DMS79 treated with DMSO at 0.1 percent for 48 hours (cell line): ENCODE measurements at regions not wholly inside any gene's neighbourhood (a gene's known extent, or its start where the extent isn't known, plus 50 kb on each side); places are given as distances from the start of the nearest gene placed in this dataset.
A peak's percentile ranks its signal among the peaks of the same experiment; 100 is the strongest.
"Not testable (repeated sequence)": the region's sequence is repeated elsewhere in the genome, so short reads cannot be mapped to it uniquely, and the experiment has no call there.

Experiments used
- DNase-seq: peaks from one replicate; lab custom pipeline; 2025; lab: John Stamatoyannopoulos, UW

DNA sequence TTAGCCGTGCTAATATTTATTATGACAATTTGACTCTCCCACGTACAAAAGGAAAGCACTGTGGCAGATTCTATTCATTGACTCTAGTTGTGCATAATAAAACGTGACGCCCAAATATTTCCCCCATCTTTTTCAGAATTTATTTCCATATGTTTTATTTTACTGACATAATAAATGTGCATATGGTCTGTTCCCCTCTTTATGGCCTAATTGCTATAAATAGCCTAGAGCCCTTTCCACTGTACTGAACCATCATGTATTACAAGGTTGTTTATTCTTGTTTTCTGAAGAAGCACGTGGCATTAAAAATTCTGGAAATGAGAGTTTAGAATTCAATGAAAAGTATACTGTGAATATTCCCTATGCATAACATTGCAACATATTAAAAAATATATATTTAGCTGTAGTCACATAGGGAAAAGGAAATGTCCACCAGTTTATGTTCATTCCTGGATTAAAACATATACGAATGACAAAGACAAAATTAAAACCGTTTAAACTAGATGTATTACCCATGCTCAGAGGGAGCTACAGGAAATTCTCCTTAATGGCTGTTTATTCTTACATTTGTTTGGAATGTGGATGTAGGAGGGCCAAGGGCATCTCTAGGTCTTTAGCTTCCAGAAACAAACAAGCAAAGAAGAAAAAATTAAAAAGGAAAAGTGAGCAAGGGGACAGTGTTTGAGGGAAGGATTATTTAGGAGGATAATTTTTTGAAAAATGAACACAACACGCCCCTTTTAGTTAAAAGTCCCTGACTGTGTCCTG lies 122.1 kb upstream of the MMADHC start:
- no peak for DNase-seq

DNA sequence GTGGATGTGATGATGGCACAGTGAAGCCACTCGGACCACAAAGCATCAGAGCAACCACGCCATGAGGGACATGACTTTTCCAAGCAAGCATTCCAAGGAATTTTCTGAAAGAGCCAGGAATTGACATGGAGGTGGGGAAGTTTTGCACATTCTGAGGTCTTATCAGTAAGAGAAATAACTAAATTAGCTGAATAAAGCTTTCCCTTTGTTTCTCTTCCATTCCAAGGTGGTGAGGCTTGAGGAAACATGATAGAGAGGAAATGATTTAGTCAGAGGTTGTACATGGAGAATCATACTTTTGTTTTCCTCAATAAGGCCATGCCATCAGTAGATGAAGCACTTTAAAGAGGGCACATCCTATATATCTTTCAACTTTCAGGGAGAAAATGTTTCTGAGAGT lies 115.7 kb upstream of the MMADHC start:
- DNase-seq, result no peak

DNA sequence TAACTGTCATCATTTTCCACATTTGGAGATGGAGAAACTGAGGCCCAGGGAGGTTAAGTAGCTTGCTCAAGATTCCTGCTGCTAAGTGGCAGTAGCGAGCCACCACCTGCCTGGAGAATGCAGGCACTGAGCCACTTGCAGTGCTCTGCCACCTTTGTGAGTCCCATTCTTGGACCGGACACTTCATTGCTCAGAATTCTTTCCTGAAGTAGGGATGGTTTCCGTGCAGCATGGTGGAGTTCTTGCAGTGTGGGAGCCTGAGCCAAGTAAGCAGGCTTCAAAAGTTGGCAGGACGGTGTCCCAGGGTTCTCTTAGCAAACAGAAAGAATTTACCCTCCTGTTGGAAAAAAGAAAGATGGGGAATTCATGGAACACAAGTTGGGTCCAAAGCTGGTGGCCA lies 115.0 kb upstream of the MMADHC start:
- no peak for DNase-seq

DNA sequence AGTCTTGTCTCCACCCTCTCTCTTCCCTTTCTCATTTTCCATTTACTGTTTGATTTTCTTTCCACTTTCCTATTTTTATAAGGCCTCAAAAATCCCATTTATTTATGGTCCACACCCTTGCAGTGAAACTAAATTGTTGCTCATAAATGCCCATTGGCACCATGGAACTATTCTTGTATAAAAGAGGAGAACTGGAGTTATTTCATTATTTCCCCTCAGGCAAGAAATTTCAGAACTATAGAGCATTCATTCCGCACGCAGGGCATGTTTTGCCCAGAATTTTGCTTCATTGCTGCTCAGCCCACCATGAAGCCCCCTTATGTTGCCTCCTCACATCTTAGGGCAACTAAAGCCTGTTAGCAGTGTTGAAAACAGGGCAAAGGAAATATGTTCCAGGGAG lies 113.7 kb upstream of the MMADHC start:
- DNase-seq, result no peak

DNA sequence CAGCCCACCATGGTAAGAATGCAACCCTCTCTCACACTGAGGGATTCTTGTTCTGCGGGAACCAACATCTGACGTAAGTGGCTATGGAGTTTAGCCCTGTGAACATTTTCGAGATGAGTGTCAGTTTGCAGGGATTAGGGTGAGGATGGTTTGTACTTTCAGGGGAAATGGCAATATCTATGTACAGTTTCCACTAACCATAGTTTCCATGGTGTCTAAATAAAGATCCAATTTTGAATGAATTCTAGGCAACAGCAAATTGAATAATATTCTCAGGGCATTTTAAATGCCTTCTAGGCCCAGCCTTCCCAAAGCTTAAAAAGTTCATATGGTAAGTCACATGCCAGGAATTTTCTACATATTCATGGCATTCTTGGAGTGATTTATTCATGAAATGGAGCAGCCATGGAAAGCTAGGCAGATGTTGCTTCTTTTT lies 105.4 kb upstream of the MMADHC start:
- no peak for DNase-seq

DNA sequence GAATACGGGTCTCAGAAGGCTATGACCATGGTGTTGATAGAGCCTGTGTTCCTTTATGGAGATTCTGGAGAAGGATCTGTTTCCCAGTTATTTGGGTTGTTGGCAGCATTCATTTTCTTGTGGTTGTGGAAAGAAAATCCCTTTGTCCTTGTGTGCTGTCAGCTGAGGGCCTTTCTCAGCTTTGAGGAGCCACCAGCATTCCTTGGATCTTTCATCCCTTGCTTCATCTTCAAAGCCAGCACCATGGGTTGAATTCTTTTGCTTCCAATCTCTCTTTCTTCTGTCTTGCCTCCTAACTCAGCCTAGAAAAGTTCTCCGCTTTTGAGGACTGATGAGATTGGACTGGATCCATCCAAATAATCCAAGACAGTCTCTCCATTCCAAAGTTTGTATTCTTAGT lies 103.2 kb upstream of the MMADHC start:
- no peak for DNase-seq

DNA sequence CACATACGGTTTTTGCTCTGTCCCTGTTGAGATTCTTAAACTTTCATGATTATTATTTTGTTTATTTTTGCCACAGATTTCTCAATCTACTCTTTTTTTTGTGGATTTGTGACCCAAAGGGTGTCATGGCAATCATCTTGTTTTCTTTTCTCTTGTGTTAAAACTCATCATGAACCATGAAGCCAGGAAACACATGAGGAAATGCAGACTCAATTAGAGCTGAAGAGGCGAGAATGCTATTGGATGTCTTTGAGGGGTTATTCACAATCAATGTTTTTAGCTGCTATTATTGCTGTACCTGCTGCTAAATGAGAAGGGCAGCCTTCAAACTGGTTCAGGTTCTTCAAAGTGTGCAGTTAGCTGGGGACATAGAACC lies 99.5 kb upstream of the MMADHC start:
- no peak for DNase-seq

DNA sequence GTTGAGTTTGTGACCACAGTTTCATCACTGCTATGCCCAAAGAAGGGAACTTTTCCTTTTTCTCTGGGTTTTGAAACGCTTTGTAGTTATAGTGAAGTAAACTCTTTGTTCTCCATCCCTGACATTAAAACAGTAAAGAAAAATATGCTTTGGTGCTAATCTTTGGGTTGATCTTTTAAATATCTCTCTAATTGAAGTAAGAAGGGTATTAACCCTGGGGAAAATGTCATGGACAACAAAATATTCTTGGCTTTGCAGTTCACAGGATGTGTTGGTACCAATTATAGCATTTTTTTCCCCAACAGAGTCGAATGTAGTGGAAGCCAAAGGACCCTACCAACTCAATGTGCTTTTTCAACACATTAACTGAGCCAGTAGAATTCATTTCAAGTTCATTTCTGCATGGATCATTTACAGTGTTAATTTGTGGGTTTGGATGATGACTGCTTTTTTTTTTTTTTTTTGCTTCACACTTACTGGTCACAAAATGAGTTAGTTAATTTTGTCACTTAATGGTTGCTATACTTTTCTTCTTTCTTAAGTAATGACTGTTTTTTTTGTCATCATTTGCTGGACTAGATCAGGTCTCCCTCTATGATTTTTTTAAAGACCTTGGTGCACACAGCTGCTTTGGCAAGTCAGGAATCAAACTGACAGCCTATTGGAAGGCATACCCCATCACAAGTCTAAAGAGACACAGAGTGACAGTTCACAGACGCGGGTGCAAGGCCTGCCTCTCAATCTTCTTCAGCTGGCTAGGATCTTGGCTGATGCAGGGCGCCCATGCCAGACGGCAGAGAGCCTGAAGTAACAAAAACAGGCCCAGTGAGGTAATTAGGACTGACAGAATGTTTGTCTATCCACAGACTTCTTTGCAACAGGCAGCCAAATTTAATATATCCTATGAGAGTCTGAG lies 98.8 kb upstream of the MMADHC start:
- no peak for DNase-seq

DNA sequence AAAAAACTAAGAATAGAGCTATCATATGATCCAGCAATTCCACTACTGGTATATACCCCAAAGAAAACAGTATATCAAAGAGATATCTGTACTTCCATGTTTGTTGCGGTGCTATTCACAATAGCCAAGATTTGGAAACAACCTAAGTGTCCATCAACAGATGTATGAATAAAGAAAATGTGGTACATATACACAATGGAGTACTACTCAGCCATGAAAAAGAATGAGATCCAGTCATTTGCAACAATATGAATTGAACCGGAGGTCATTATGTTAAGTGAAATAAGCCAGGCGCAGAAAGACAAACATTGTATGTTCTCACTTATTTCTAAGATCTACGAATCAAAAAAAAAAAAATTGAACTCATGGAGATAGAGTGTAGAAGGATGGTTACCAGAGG lies 97.8 kb upstream of the MMADHC start:
- not testable (repeated sequence) for DNase-seq

DNA sequence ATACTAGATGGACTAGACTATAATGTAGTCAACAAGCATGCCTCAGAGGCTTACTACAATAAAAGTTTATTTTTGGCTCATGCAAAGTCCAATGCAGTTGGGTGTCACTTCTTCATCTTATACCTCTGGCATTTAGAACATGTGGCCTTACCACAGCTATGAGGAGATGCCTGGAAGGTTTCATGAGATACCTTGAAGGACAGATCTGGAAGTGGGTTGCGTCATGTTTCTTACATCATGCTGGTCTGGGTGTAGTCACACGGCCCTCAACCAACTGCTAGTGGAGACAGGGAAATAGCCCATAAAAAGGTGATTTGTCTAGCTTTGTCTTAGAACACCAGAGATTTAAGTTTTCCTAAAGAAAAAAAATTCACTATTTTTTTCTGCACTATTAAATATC lies 91.7 kb upstream of the MMADHC start:
- DNase-seq, result no peak

DNA sequence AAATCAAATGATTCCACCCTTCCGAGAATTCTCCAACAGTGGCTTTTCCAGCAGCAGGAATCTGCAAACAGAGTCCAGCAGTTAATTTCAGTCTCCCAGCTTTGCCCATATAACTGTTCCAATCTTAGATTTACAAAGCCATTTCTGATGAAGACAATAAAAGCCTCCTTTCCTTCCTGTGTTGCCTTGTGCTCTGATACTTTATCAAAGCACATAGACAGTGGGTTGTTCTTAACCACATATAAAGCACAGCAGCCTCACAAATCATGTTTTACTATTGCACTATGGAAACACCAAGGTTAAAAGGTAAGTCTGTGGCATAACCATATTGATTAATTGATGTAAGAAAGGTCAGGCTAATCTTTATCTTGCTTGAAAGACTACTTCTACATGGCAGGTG lies 89.8 kb upstream of the MMADHC start:
- no peak for DNase-seq

DNA sequence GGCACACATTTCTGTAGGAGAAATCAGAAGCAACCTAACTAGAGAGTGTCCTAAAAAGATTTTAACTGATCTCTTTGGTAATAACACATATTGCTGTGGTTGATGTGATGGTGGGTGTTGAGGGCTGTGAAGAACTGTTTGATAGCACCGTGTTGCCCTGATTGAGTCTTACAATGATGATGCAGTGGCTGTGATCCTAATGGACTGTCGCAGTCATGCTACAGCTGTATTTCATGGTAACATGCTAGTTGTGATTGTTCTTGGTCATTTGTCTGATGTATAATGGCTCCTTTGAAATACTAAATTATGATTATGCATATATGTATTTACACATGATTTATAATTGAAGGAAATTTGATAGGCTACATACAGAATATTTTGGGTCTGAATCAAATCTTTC lies 82.5 kb upstream of the MMADHC start:
- no peak for DNase-seq

DNA sequence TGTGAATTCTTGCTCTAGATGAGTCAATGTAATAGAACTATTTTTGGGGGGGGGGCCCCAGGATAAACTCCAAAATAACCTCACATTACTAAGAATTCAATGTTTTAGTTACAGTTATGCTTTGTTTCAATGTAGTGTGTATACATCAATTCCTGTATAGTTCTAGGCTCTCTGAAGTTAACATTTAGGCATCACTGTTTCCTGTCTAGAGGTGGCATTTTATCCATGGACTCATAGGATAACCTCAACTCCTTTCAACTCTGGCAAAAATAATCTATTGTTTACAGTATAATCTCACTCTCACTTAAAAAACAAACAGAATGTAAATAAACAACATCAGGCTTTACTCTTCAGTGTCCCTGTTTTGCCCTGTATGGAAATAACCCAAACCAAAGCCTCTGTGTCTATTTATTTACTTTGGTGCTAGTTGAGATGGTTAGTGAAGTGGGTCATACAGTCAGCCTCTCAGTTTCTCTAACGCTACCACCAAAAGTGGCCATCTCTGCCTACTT lies 79.3 kb upstream of the MMADHC start:
- DNase-seq, result peak; percentile 35

DNA sequence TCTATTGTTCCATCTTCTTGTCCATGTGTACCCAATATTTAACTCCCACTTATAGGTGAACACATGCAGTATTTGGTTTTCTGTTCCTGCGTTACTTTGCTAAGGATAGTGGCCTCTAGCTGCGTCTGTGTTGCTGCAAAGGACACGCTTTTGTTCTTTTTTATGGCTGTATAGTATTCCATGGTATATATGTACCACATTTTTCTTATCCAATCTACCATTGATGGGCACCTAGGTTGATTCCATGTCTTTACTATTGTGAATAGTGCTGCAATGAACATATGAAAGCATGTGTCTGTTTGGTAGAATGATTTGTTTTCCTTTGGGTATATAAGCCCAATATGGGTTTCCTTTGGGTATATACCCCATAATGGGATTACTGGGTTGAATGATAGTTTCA lies 77.3 kb upstream of the MMADHC start:
- DNase-seq, result no peak

DNA sequence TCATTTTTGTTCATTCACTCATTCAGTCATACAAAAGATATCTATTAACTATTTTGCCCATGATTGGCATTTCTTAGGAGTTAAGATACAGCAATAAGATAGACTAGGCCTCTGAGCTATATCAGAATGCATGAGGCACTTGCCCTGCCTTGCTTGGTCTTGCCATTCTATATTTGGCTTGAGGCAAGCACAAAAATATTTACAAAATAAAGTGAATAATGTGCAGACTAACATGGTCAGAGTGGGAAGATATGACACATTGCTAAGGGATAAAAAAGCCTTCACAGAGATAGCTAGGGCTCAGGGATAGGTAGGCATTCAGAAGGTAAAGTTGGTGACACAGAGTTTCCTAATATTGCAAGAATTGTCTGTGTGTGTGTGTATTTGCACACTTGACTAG lies 75.0 kb upstream of the MMADHC start:
- no peak for DNase-seq

DNA sequence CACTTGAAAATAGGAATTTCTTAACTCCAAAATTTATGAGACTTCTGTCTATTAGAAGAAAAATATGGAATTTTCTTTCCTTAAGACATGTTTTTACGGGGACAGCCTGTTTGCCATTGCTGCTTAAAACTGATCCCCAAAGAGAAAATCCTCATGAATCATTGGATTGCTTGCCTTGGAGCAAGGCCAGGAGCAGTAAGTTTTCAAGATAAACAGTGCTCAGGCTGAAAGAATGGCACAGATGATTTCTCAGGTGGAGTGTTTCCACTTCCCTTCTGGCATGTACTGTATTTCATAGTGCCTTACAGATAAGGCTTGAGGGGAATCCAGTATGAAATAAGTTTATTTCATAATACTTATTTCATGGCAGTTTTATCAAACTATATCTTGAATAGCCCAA lies 74.3 kb upstream of the MMADHC start:
- peak; percentile 67 for DNase-seq

DNA sequence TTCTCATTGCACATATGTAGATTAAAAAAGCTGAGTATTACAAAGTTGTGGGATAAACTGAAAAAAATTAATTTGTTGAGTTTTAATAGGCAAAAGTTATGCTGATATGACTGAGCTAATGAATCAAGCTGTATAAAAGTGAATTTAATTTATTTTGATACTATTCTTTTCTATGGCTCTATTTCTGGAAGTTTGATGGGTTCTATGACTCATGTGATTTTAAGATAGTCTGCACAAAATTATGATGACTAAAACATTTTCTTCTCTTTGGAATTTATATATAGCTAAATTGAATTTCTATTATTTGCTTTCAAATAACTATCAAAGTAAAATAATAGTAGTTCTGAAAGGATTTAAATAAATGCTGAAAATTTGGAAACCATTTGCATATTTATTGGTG lies 71.0 kb upstream of the MMADHC start:
- DNase-seq, result no peak

DNA sequence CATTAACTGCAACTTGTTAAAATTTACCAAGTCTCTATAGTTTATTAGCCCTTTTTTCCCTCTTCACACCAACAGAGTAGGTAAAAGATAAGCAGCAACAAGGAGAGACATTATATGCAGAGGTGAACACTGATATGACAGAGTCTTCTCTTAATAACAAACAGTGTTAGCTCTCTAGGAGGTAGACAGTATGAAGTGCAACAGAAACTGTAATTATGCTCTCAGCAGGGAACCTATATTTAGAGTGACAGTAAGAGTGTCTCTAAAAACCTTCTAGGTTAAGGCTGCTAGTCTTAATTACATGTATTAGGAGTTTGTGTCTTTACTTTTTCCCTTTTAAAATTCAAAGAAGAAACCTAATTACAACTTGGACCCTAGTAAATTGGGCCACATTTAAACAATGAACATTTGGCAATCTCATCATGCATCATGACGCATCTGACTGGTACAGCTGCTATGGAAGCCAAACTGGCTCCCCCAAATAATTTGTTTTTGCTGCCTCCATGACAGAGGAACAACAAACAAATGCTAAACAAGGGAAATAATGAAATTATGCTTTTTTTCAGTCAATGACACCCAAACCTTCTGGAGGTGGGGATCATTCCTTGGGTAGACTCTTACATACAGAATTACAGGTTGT lies 69.9 kb upstream of the MMADHC start:
- DNase-seq, result no peak

DNA sequence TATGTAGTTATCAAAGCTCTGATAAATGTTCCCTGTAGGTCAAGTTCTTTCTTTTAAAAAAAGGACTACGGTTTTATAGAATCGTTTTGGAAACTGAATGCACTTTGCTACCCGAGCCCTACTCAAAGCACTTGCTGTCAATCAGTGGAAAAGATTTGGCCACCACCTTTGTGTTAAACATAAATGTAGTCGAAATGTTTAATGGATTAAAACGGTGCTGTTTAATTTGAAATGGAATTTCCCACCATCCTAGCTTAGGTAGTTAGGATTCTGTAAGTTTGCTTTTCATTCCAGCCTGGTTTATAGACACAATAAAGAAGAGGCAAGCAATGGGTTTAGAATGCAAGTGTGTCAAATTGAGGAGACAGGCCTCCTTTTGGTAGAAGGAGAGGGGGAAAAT lies 69.4 kb upstream of the MMADHC start:
- DNase-seq, result no peak

DNA sequence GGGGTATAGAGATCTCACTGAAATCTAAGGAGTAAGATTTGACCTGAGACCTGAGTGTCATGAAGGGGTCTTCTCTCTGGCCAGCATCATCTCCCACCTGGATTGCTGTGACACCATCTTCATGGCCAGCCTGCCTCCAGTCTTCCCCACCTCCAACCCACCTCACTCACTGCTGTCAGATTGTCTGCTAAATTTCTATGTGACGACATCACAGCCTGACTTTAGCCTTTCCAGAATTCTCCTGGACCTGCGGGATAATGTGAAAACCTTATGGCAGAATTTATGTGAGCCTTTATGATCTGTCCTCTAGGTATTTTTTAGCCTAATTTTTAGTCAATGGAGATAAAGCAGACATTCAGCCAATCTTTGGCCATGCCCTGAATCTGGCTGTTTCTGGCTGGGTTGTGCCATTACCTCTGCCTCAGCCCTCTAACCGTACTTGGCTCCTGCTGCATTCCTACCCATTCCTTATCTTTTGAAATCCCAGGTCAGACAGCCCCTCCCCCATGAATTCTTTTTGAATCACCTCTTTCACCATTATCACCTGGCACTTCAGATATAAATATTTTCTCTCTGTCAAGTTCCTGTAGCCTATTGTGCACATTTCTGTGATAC lies 66.4 kb upstream of the MMADHC start:
- no peak for DNase-seq

DNA sequence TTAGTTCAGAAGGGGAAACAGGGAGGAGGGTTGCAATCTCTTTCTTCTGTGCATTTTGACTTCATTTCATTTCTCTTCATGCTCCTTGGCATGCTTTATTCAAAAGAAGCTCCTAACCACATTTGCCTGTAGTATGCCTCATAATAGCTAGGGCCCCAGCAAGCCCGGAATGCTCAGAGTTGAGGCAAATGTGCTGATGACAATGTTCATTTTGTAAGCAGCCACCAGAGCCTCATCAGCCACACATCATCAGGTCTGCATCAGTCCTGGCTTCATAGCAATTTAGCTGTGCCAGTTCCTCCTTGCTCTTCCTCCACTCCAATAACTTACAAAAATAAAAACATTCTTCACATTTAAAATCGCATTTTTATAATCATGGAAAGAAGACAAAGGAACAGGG lies 65.4 kb upstream of the MMADHC start:
- no peak for DNase-seq

DNA sequence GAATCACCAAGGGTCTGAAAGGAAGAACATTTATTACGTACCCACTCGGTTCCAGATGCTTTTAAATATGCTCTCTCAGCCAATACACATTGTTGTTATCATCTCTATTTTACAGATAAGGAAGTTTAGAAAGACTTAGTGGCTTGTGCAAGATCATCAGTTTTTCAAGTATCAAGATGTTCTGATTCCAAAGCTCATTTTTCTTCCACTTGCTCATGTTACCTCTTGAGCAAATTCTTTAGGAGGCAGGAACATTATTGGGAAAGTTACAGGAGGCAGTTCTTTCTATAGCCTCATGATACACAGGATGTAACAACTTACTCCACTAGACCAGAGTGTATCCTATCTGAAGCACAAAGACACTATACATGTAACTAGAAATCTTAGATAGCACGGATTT lies 65.0 kb upstream of the MMADHC start:
- DNase-seq, result no peak
